ENCODE measurements at regions not wholly inside any gene's neighbourhood (a gene's known extent, or its start where the extent isn't known, plus 50 kb on each side); places are given as distances from the start of the nearest gene placed in this dataset.
"Not testable (repeated sequence)": the region's sequence is repeated elsewhere in the genome, so short reads cannot be mapped to it uniquely, and the experiment has no call there.

- DNase-seq, result no peak
Measured at GRCh38 chr9:104334549-104334948, 169.5 kb upstream of the OR13F1 start.

DNA sequence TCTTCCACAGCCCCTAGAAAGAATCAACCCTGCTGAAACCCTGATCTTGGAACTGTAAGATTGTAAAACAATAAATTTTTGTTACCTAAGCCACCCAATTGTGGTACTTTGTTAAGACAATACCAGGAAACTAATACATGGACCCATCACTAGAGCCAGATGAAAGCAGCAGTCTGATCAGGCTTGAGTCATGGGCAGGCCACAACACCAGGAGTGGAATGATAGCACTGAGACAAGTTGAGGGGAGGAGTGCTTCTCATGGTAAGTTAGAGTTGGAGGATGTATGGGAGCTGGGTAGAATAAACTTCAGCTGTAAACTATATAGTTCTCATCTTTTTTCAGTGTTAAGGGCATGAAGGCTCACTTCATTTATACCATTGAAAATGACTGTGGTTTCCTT is 164.4 kb upstream of the OR13F1 start:
- no peak for DNase-seq

DNA sequence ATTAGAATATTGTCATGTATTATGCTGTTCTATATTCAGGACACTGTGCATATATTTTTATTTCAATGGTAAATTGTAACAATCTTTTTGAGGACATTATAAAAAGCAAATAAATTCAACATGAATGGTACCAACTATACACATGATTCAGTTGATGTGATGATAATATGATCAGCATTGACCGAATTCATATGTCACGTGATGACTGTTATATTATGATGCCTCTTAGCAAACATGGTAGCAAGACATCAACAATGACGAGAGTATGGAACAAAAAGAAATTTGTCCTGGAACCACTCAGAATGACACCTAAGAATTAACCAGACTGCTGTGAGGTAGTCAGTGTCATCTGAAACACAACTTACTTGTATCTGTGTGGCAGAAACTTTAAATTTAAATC is 161.5 kb upstream of the OR13F1 start:
- DNase-seq, result no peak

DNA sequence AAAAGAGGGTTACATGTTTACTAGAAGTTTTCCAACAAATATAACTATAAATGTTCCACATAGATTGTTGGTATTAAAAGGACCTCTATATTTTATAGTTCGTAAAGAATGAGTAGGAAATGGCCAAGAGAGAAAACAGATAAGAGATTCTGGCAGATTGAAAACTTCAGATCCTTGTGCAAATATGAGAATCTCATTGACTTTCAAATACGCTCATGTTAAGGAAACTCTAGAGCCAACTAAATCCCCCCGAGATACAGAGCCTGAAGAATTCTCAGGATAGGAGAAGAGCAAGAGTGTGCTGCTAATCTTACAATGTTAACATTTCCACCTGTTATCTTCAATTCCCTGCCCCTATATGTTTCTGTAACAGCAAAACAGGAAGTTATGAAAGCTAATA is 159.0 kb upstream of the OR13F1 start:
- no peak for DNase-seq

- DNase-seq, result no peak
Measured at GRCh38 chr9:104350541-104350940, 153.5 kb upstream of the OR13F1 start.

DNA sequence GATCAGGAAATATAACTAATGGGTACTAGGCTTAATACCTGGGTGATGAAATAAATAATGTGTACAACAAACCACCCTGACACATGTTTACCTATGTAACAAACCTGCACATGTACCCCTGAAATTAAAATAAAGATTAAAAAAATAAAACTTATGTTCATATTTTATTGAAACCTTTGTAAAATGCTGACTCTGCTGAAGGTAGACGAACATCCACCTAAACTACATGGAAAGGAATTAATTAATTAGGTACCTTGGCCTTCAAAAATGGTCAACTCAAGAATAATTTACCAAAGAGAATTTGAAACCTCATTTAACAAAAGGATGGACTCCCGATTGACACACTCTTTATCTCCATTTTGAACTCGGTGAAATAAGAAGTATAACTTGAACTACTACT is 152.3 kb upstream of the OR13F1 start:
- no peak for DNase-seq

DNA sequence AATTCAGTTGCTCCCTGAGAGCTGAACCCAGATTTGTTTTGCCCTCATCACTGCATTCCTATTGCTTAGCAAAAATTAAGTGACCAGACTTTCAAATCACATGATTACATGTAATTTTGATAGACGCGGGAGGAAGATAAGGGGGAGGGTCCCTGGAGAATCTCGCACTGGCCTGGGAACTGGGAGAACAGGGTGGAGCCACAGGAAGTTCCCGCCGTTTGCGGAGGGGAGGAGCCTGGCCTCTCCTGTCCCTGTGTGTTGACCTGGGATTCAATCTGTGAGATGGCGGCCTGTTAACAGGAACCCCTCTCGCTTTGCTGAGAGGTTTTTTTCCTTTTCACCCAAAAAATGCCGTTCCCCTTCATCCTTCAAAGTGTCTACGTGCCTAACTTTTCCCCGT is 142.9 kb upstream of the OR13F1 start:
- no peak for DNase-seq

GRCh38 chr9:104362912-104363472 is 141.1 kb upstream of the OR13F1 start:
- no peak for DNase-seq

DNA sequence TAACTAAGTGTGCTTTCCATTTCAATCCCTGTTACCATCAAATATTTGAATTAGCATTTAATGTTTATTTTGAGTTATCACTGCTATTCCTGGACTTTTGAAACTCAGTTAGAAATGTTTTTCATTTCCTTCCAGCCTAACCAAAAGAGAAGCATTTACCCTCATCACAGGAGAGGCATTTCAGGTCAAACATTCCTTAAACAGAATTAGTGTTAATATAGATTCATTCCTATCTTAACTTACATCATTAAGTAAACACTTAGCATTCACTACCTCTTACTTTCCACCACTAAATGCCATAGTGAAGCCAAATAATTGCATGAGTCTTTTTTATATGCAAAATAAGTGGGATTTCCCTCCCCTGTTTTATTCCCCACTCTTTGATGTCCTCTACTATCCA is 136.6 kb upstream of the OR13F1 start:
- DNase-seq, result no peak

DNA sequence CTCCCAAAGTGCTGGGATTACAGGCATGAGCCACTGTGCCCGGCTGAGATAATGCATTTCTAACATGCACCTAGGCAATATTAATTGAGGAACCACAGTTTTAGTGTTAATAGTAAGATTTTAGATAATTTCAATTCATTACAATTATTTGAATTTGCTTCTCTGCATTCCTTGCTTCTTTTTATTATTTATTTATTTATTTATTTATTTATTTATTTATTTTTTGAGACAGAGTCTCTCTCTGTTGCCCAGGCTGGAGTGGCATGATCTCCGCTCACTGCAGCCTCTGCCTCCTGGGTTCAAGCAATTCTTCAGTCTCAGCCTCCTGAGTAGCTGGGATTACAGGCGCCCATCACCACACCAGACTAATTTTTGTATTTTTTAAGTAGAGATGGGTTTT is 135.7 kb upstream of the OR13F1 start:
- not testable (repeated sequence) for DNase-seq

DNA sequence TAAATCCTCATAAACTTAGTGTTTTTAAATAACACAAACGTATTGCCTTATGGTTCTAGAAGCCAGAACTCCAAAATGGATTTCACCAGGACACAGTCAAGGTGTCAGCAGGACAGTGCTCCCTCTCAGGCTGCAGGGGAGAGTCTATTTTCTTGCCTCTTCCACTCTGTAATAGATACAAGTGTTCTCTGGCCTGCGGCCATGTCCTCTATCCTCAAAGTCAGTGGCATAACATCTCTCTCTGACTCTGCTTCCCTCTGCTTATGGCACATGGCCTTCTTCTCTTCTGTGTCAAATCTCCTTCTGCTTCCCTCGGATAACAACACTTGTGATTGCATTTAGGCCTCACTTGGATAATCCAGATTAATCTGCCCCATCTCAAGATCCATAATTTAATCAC is 129.4 kb upstream of the OR13F1 start:
- DNase-seq, result no peak

- DNase-seq, result peak; percentile 10
Measured at GRCh38 chr9:104386013-104386412, 118.0 kb upstream of the OR13F1 start.

DNA sequence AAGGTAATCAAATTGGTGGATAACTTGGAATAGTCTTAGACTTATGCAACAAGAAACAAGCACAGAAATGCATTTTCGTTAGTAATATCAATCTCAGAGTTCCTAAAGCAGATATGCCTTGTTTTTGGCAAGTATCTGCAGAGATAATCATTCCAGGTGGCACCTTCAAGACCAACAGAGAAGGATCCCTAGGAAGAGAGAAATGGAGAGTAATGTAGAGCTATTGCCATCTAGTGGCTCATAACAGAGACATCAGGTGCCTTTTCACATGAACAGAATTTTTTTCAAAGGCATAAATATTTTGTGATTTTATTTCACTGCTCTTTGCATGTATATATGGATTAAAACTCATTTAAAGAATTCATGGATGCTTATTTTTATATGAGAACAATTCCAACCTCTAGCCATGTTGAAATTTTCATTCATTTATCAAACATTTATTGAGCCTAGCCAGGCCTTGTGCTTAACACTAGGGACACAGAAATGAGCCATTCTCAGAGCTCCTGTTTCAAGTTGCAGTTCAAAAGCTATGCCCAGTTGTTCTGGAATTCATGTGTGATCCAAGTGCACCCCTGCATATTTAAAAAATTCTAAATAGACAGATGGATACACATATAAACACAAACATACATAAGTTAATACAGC is 117.5 kb upstream of the OR13F1 start:
- DNase-seq, result peak; percentile 39

DNA sequence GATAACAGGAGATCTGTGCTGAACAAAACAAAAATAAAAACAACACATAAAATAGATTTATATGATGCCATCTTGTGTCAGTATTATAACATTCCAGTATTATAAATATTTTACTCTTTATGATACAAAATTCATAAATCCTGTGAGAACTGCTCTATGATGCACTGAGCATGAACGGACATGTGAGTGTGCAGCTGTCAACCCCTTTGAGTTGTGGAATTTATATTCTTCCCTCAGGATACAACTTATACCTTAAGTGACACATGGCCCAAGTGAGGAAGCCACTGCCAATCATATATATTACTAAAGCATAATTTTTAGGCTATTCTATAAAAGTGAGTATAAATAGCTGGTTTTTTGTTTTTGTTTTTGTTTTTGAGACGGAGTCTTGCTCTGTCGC is 116.0 kb upstream of the OR13F1 start:
- DNase-seq, result no peak

DNA sequence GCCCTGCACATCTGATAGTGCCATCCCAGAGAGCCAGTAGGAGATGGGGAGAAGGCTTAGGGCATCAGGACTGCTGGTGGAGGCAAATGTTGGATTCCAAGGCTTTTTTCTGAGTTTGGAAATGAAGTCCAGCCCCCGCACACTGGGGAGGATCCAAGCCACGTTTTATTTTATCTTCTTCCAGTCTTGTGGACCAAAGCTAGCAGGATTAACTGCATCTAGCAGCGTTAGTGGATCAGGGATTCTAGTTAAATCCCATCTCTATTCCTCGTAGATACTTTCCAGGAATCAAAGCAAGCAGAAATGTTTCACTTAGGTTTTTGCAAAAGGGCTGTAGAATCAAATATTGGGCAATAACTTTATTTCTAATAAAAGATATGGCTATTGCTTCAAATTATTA is 114.7 kb upstream of the OR13F1 start:
- no peak for DNase-seq

DNA sequence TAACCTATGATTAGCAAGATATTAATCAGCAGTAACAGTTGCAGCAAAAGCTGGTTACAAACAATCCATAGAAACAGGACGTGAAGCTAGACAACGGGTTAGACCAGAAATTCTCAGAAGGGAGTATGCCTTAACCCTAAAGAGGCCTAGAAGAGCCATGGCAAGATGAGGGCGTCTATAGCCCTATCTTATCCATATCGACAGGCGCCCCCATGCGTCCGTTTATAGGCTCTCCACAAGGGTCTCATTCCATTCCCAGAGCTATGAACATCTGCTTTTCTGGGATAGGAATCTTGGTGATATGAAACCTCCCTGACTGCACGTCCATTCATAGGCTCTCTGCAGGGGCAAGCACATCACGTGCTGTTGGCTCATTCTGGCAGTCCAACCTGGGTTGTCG is 109.2 kb upstream of the OR13F1 start:
- not testable (repeated sequence) for DNase-seq

- DNase-seq, result no peak
Measured at GRCh38 chr9:104412238-104412637, 91.8 kb upstream of the OR13F1 start.

- no peak for DNase-seq
Measured at GRCh38 chr9:104416470-104416869, 87.6 kb upstream of the OR13F1 start.

GRCh38 chr9:104417296-104417695 is 86.8 kb upstream of the OR13F1 start:
- DNase-seq, result no peak

- DNase-seq, result no peak
Measured at GRCh38 chr9:104429031-104429546, 75.0 kb upstream of the OR13F1 start.

DNA sequence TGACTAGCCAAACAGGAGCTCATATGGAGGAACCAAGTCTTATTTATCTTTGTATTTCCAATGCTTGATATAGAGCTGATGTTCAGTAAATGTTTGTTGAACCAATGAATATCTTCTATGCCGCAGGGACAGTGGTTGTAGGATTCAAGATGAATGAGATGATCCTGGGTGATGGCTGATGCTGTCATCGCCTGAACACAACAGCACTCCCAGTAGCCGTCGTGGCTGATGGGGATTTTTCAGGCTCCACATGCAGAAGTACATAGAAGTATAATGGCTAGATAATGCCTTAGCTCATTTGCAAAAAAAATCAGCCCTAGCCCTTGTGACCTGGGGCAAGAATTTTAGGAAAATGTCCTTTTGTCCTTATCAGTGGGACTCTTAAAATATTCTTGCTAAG is 69.0 kb upstream of the OR13F1 start:
- no peak for DNase-seq

DNA sequence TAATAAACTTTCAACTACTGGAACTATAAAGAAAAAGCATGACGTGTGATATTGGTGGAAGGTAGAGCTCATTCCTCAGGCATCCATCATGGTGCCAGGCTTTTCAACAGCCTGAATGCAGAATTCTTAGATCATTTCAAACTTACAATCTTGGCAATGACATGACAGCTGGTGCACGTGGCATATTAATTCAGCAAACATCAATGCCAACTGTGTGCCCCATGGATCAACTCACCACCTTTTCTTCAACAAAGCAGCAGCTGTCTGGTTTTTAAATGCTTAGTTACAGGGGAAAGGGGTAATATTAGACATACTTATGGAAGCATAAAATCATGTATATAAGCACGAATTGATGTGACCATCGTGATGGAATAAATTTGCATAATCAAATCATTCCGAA is 56.0 kb upstream of the OR13F1 start:
- no peak for DNase-seq
